Testis (tissue), 2 donors: ENCODE measurements at regions not wholly inside any gene's neighbourhood (a gene's known extent, or its start where the extent isn't known, plus 50 kb on each side); places are given as distances from the start of the nearest gene placed in this dataset.

ENCODE experiments used
- DNase-seq: peaks from one replicate; pipeline ENCODE4 v3.0.0-alpha.2; 2019
- H3K27ac ChIP-seq, 2 donors: fragments of 200-600 bp; sonication (generic); one replicate each; pipeline ENCODE4 v1.5.1; 2019
- H3K27me3 ChIP-seq: fragments of 200-600 bp; sonication (generic); one replicate; pipeline ENCODE4 v1.5.1; 2019
- H3K36me3 ChIP-seq: fragments of 200-600 bp; sonication (generic); one replicate; pipeline ENCODE4 v1.5.1; 2017; ENCODE audit warnings: low read depth; ENCODE audit errors: missing control alignments
- H3K4me1 ChIP-seq: fragments of 200-600 bp; sonication (generic); one replicate; pipeline ENCODE4 v1.5.1; 2019
- H3K4me3 ChIP-seq, 2 donors: fragments of 200-600 bp; sonication (generic); one replicate each; pipeline ENCODE4 v1.5.1; 2017 to 2019
- H3K9me3 ChIP-seq: fragments of 200-600 bp; sonication (generic); one replicate; pipeline ENCODE4 v1.5.1; 2017
- CTCF ChIP-seq, 3 experiments: fragments of 450-650 bp in 2 of 3; fragments of 200-600 bp in 1 of 3; sonication (generic) in 1 of 3; IDR thresholded peaks; one replicate each; pipeline ENCODE4 v1.5.1; 2016 to 2019; ENCODE audit warnings: antibody characterized with exemption in 3 of 3, mild to moderate bottlenecking in 2 of 3, moderate library complexity in 1 of 3
- POLR2A ChIP-seq: fragments of 450-650 bp; IDR thresholded peaks from one replicate; pipeline ENCODE4 v1.6.1; 2017; ENCODE audit warnings: antibody characterized with exemption, mild to moderate bottlenecking, moderate library complexity
- whole genome bisulfite sequencing, 2 donors: methylation state at CpG; one replicate each; pipeline ENCODE4 v1.1.5; 2018; 5-methylcytosine and 5-hydroxymethylcytosine counted together
- intact Hi-C: fragments of 100-400 bp; cut with DNase I; formaldehyde crosslinking; loops from one replicate; pipeline ENCODE4 v1.15.1; 2023; ENCODE audit warnings: low total_unique reads

DNA sequence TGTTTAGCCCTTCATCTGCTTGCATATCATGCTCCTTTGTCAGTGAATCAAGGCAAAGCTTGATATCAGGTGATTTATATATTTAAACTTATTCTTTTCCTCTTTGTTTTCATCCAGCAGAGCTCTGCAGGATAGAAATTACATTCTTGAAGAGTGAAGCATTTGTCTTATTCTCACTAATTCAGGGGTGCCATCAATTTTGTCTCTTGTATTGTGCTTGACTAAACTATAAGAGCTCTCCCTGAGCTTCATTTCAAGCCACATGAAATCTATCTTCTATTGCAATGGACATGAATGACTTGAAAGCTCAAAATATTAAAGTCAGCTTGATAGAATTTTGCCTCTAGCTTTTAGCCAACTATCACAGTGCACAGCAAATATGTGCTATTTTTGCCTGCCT lies 236.7 kb upstream of the KCTD3 start:
- no peak overlapping the region for H3K4me3 ChIP-seq
- no peaks in the 10 kb centered on the region for H3K4me1 ChIP-seq
- H3K27me3 ChIP-seq, result no peaks in the 10 kb centered on the region
- TF ChIP-seq POLR2A (no peak), CTCF (IDR thresholded peaks at IDR 0.05) (no peak)
- no peak for DNase-seq
- H3K36me3 ChIP-seq, result no peaks in the 10 kb centered on the region
- intact Hi-C loops, result no loop called here
- no peaks in the 10 kb centered on the region for H3K9me3 ChIP-seq
- H3K27ac ChIP-seq, result no peak overlapping the region

DNA sequence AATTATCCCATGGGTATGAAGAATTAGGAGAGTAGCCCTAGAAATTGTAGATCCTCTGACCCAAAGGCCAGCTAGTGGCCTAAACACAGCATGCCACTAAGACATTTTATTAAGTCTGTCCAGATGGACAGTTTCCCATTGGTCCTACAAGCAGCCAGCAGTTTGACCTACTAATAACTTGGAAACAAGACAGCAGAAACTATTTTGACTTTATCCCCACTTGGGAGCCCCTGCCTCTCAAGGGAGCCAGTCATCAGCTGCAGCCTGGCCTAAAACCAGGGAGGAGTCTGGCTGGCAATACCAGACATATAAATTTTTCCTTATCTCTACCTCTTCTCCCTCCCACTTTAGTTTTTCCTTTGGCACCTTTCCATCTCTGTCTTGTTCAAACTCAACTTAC lies 222.6 kb upstream of the KCTD3 start:
- no peaks in the 10 kb centered on the region for H3K27me3 ChIP-seq
- no peak overlapping the region for H3K4me3 ChIP-seq
- intact Hi-C loops, result no loop called here
- H3K4me1 ChIP-seq, result no peaks in the 10 kb centered on the region
- no peak for DNase-seq
- no peaks in the 10 kb centered on the region for H3K36me3 ChIP-seq
- TF ChIP-seq POLR2A (no peak), CTCF (IDR thresholded peaks at IDR 0.05) (no peak)
- no peaks in the 10 kb centered on the region for H3K9me3 ChIP-seq
- H3K27ac ChIP-seq, result no peak overlapping the region

DNA sequence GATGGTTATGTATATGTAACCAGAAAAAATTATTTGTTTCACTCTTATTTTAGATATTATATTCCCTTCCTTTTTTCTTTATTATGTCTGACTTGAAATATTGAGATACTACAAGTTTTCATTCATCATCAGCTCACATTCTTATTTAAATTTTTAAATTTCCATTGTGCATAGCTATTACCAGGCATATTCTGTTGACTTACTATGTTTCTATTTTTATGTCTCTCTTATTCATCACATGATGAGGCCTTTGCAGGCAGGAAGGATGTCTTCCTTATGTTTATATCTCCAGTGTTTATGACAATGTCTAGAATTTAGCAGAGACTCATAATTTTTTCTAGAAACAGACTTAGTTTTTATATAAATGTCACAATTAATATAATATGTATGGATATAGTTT lies 221.9 kb upstream of the KCTD3 start:
- H3K36me3 ChIP-seq, result no peaks in the 10 kb centered on the region
- intact Hi-C loops, result no loop called here

DNA sequence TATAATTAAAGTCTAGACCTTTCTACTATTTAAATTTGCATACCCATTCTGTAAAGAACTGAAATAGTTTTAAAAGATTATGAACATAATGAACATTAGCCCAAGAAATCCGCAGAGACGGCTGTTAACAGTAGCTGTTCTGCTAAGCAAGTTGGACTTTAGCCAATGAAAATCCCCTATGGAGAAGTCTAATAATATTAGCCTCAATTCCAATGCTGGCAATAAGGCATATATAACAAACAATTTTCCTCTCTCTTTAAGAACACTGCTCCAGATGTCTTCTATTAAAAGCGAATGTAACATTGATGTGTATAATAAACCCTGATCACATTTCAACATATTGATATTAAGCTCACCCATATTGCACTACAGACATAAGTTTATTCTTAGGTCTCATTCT lies 221.3 kb upstream of the KCTD3 start:
- WGBS, 2 donors, result 43 to 58% methylated on average over 3 of the region's 3 CpGs
- H3K27me3 ChIP-seq, result no peaks in the 10 kb centered on the region
- TF ChIP-seq POLR2A (no peak), CTCF (IDR thresholded peaks at IDR 0.05) (no peak)
- no peaks in the 10 kb centered on the region for H3K9me3 ChIP-seq
- H3K4me3 ChIP-seq, result no peak overlapping the region
- intact Hi-C loops, result no loop called here
- H3K4me1 ChIP-seq, result no peaks in the 10 kb centered on the region
- no peak for DNase-seq
- no peak overlapping the region for H3K27ac ChIP-seq
- no peaks in the 10 kb centered on the region for H3K36me3 ChIP-seq

More for the DNA sequence above, 221.9 kb upstream of the KCTD3 start:
- Histone ChIP-seq H3K27ac (no peak overlapping the region), H3K4me1 (no peaks in the 10 kb centered on the region), H3K27me3 (no peaks in the 10 kb centered on the region), H3K4me3 (no peak overlapping the region), H3K9me3 (no peaks in the 10 kb centered on the region)
- TF ChIP-seq POLR2A, result no peak
- no peak for TF ChIP-seq CTCF (IDR thresholded peaks at IDR 0.05)
- no peak for DNase-seq

DNA sequence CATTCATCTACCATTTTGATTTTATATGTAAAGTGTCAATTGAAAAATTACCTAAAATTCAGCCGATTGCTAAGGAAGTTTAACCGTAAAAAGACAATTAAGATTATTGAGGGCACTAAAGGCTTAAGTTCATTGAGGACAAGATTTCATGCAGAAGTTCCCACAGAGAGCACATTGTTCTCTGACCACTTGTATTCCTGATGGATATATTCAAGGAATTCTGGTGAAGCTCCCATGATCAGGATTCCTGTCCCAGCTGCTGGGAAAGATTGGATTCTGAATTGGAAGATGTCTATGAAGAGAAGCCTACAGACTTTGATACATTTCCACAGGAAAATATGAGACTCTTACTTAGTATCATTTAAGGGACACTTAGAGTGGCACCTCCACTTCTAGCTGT lies 209.2 kb upstream of the KCTD3 start:
- intact Hi-C loops, result no loop called here
- H3K4me3 ChIP-seq, result no peak overlapping the region
- TF ChIP-seq POLR2A, result no peak
- TF ChIP-seq CTCF (IDR thresholded peaks at IDR 0.05), result no peak
- H3K4me1 ChIP-seq, result no peaks in the 10 kb centered on the region
- WGBS, 2 donors, result 86 to 88% methylated on average over 2 of the region's 2 CpGs
- no peaks in the 10 kb centered on the region for H3K27me3 ChIP-seq
- H3K9me3 ChIP-seq, result no peaks in the 10 kb centered on the region
- DNase-seq, result no peak
- H3K27ac ChIP-seq, result no peak overlapping the region
- no peaks in the 10 kb centered on the region for H3K36me3 ChIP-seq
